H1 (cell line): ENCODE measurements at regions not wholly inside any gene's neighbourhood (a gene's known extent, or its start where the extent isn't known, plus 50 kb on each side); places are given as distances from the start of the nearest gene placed in this dataset.

ENCODE experiments used
- CTCF ChIA-PET: fragments of 300-600 bp; sonication (Branson Sonifier 250); formaldehyde crosslinking; loops from one replicate; lab custom pipeline; 2021; ENCODE audit not compliant: partially characterized antibody; lab: Charles Lee
- POLR2A ChIA-PET: fragments of 300-600 bp; sonication (Branson Sonifier 250); formaldehyde crosslinking; loops from one replicate; lab custom pipeline; 2021; ENCODE audit warnings: inconsistent platforms; ENCODE audit not compliant: partially characterized antibody; lab: Charles Lee
- DNase-seq, 2 experiments: peaks; one replicate each; pipeline versions ENCODE4 v3.0.0 to v3.0.0-alpha.2; 2010 to 2022; ENCODE audit warnings: low spot score in 2 of 2, low read depth in 1 of 2, mixed read lengths in 1 of 2
- FAIRE-seq: peaks from 2 replicates; lab custom pipeline; 2011; peaks lifted over from hg19 to GRCh38; lab: Jason Lieb, UNC
- H2AFZ ChIP-seq: 2 replicates; pipeline ENCODE4 v1.8.1; 2012; ENCODE audit warnings: low read length, inconsistent platforms
- H2AK5ac ChIP-seq: 2 replicates; pipeline ENCODE4 v1.6.1; 2013; ENCODE audit warnings: low read depth, low read length
- H2BK120ac ChIP-seq: replicated peaks from 2 replicates; pipeline ENCODE3; 2013; ENCODE audit warnings: low read depth, low read length, inconsistent platforms
- H2BK12ac ChIP-seq: 2 replicates; pipeline ENCODE4 v1.6.1; 2013; ENCODE audit warnings: low read depth, low read length
- H2BK15ac ChIP-seq: 2 replicates; pipeline ENCODE4 v1.6.1; 2013; ENCODE audit warnings: low read length
- H2BK20ac ChIP-seq: 2 replicates; pipeline ENCODE4 v1.6.1; 2013; ENCODE audit warnings: low read length
- H2BK5ac ChIP-seq: 2 replicates; pipeline ENCODE4 v1.6.1; 2013; ENCODE audit warnings: low read depth, low read length
- H3K14ac ChIP-seq: 2 replicates; pipeline ENCODE4 v1.6.1; 2013; ENCODE audit warnings: inconsistent platforms; ENCODE audit not compliant: insufficient read length
- H3K18ac ChIP-seq: 2 replicates; pipeline ENCODE4 v1.6.1; 2013; ENCODE audit warnings: low read length; ENCODE audit errors: extremely low read depth
- H3K23ac ChIP-seq: 2 replicates; pipeline ENCODE4 v1.6.1; 2013; ENCODE audit warnings: inconsistent platforms; ENCODE audit not compliant: insufficient read length
- H3K23me2 ChIP-seq: 2 replicates; pipeline ENCODE4 v1.6.1; 2013; ENCODE audit warnings: low read depth, low read length
- H3K27ac ChIP-seq: 2 replicates; pipeline ENCODE4 v1.6.1; 2011; ENCODE audit warnings: low read depth, low read length, inconsistent platforms
- H3K27me3 ChIP-seq, 4 experiments: replicated peaks in 1 of 4; 1 replicate in 1 of 4; 2 replicates in 3 of 4; pipeline versions ENCODE4 v1.6.1 to v1.8.1; 2011 to 2013; ENCODE audit warnings: low read length in 3 of 4, mild to moderate bottlenecking in 3 of 4, inconsistent platforms in 2 of 4, mixed read lengths in 2 of 4, moderate library complexity in 1 of 4; ENCODE audit not compliant: control insufficient read depth in 3 of 4, insufficient read depth in 3 of 4; ENCODE audit errors: extremely low read depth in 1 of 4
- H3K36me3 ChIP-seq, 4 experiments: 2 replicates each; pipeline versions ENCODE4 v1.6.1 to v1.8.1; 2011 to 2013; ENCODE audit warnings: mild to moderate bottlenecking in 4 of 4, low read length in 3 of 4, moderate library complexity in 2 of 4, control low read depth in 1 of 4, inconsistent platforms in 1 of 4; ENCODE audit not compliant: insufficient read depth in 4 of 4, control insufficient read depth in 2 of 4
- H3K4ac ChIP-seq: replicated peaks from 2 replicates; pipeline ENCODE3; 2013; ENCODE audit warnings: low read length, low read depth, mixed read lengths, inconsistent platforms; ENCODE audit not compliant: insufficient read length
- H3K4me1 ChIP-seq, 4 experiments: replicated peaks in 1 of 4; 1 replicate in 1 of 4; 2 replicates in 3 of 4; pipeline versions ENCODE4 v1.6.1 to v1.8.1; 2011 to 2013; ENCODE audit warnings: low read length in 3 of 4, inconsistent platforms in 2 of 4, mixed read lengths in 1 of 4; ENCODE audit not compliant: insufficient read depth in 4 of 4, control insufficient read depth in 3 of 4
- H3K4me2 ChIP-seq, 2 experiments: 2 replicates each; pipeline versions ENCODE4 v1.6.1 to v1.8.1; 2011 to 2013; ENCODE audit warnings: low read depth in 2 of 2, low read length in 2 of 2, control low read depth in 1 of 2, inconsistent platforms in 1 of 2, mild to moderate bottlenecking in 1 of 2; ENCODE audit not compliant: insufficient read depth in 1 of 2
- H3K4me3 ChIP-seq, 4 experiments: fragments of 200-600, 300-600 bp in 1 of 4; sonication (generic), shearing (Covaris generic), sonication (Bioruptor Twin) in 1 of 4; 2 replicates each; pipeline versions ENCODE4 v1.5.1 to v1.8.1; 2011 to 2016; ENCODE audit warnings: low read length in 4 of 4, low read depth in 3 of 4, control low read depth in 2 of 4, inconsistent platforms in 2 of 4, mild to moderate bottlenecking in 2 of 4, mixed read lengths in 1 of 4, moderate library complexity in 1 of 4; ENCODE audit not compliant: insufficient read depth in 2 of 4; ENCODE audit errors: extremely low read depth in 1 of 4
- H3K56ac ChIP-seq: replicated peaks from 2 replicates; pipeline ENCODE3; 2013; ENCODE audit warnings: low read depth, mild to moderate bottlenecking, mixed read lengths, low read length, inconsistent platforms; ENCODE audit not compliant: insufficient read length
- H3K79me1 ChIP-seq: 2 replicates; pipeline ENCODE4 v1.6.1; 2013; ENCODE audit warnings: low read depth, low read length, control low read depth
- H3K79me2 ChIP-seq, 2 experiments: 2 replicates each; pipeline versions ENCODE4 v1.6.1 to v1.8.1; 2012 to 2013; ENCODE audit warnings: low read length in 2 of 2, mild to moderate bottlenecking in 2 of 2, inconsistent platforms in 1 of 2; ENCODE audit not compliant: insufficient read depth in 2 of 2, control insufficient read depth in 1 of 2
- H3K9ac ChIP-seq, 4 experiments: replicated peaks in 1 of 4; 1 replicate in 1 of 4; 2 replicates in 3 of 4; pipeline versions ENCODE4 v1.6.1 to v1.8.1; 2011 to 2013; ENCODE audit warnings: low read depth in 3 of 4, low read length in 3 of 4, control low read depth in 2 of 4, mild to moderate bottlenecking in 2 of 4, moderate library complexity in 2 of 4, inconsistent platforms in 1 of 4; ENCODE audit errors: extremely low read depth in 1 of 4
- H3K9me3 ChIP-seq, 2 experiments: 2 replicates each; pipeline versions ENCODE4 v1.6.1 to v1.8.1; 2012 to 2013; ENCODE audit warnings: mild to moderate bottlenecking in 2 of 2, moderate library complexity in 2 of 2, control low read depth in 1 of 2, inconsistent platforms in 1 of 2, low read depth in 1 of 2, low read length in 1 of 2, mixed read lengths in 1 of 2; ENCODE audit not compliant: insufficient read depth in 2 of 2
- H4K20me1 ChIP-seq, 2 experiments: replicated peaks in 1 of 2; 2 replicates each; pipeline versions ENCODE3 to v1.8.1; 2011 to 2013; ENCODE audit warnings: inconsistent platforms in 2 of 2, low read length in 2 of 2, mild to moderate bottlenecking in 1 of 2; ENCODE audit not compliant: insufficient read depth in 2 of 2, control insufficient read depth in 1 of 2
- H4K5ac ChIP-seq: 2 replicates; pipeline ENCODE4 v1.6.1; 2013; ENCODE audit warnings: low read length, low read depth, mixed read lengths, inconsistent platforms; ENCODE audit not compliant: insufficient read length
- H4K8ac ChIP-seq: 2 replicates; pipeline ENCODE4 v1.8.0; 2013; ENCODE audit warnings: mild to moderate bottlenecking, moderate library complexity, low read length, inconsistent platforms; ENCODE audit not compliant: insufficient read depth; ENCODE audit errors: extremely low read depth
- H4K91ac ChIP-seq: replicated peaks from 2 replicates; pipeline ENCODE3; 2013; ENCODE audit warnings: low read length, mixed read lengths, inconsistent platforms; ENCODE audit not compliant: insufficient read length
- EZH2 ChIP-seq: fragments of 200-600 bp; sonication (generic); IDR thresholded peaks from 2 replicates; pipeline ENCODE4 v1.7.1; 2012; ENCODE audit warnings: low read depth, mild to moderate bottlenecking, moderate library complexity, low read length, inconsistent platforms; ENCODE audit not compliant: severe bottlenecking
- POU5F1 ChIP-seq: IDR thresholded peaks from 2 replicates; pipeline ENCODE4 v1.6.1; 2011; ENCODE audit warnings: low read depth, mild to moderate bottlenecking, low read length, moderate library complexity
- WGBS, 2 experiments: shearing (Covaris generic) in 1 of 2; methylation state at CpG; one replicate each; pipeline versions ENCODE4 v1.1.6 to v1.1.7; 2013 to 2015; ENCODE audit warnings: low lambda C conversion rate in 2 of 2, mixed read lengths in 2 of 2, inconsistent platforms in 1 of 2, low coverage in 1 of 2, missing lambda C conversion rate in 1 of 2; ENCODE audit not compliant: insufficient replicate concordance in 2 of 2, insufficient coverage in 1 of 2, insufficient read length in 1 of 2; ENCODE audit errors: extremely low coverage in 1 of 2, missing lambda C conversion rate in 1 of 2; 5-methylcytosine and 5-hydroxymethylcytosine counted together

DNA sequence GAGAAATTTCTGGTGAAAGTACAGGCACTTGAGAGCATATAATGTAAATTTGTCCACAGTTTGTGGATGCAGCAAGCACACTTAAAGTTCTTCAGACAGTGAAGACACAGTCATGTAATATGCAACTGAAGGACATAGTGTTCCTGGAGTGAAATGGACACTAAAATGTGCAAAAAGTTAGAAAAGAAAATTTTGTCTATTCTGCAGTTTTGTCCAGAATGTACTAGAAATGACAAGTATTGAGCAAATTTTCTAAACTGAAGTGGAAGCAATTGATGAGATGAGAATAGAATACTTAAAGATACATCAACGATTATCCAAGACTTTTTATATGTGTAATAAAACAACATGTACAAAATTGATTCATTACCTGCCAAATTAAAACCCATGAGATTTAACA, 647.0 kb upstream of the IMPG1 start:
- WGBS, 2 experiments: 90% methylated on average over 1 of the region's 1 CpG; no CpG with 5 or more reads in 1 of the 2 experiments
- no peaks in the 10 kb centered on the region for H3K23me2 ChIP-seq
- H3K9me3 ChIP-seq: no peaks in the 10 kb centered on the region
- no peaks in the 10 kb centered on the region for H3K36me3 ChIP-seq
- H4K5ac ChIP-seq: no peak overlapping the region
- no peak overlapping the region for H2BK5ac ChIP-seq
- no peaks in the 10 kb centered on the region for H3K4me1 ChIP-seq
- no peak for FAIRE-seq
- H3K14ac ChIP-seq: no peak overlapping the region
- H2AK5ac ChIP-seq: no peak overlapping the region
- TF ChIP-seq POU5F1 (no peak), EZH2 (no peak)
- TF ChIP-seq, all 59 proteins: peak for 0
- Histone ChIP-seq H3K23ac (no peak overlapping the region), H2AFZ (no peak overlapping the region), H3K18ac (no peak overlapping the region), H4K20me1 (no peaks in the 10 kb centered on the region), H2BK20ac (no peak overlapping the region), H3K79me1 (no peaks in the 10 kb centered on the region), H4K8ac (no peak overlapping the region), H3K4me2 (no peak overlapping the region), H3K27me3 (no peaks in the 10 kb centered on the region), H2BK15ac (no peak overlapping the region), H4K91ac (no peak overlapping the region), H3K79me2 (no peaks in the 10 kb centered on the region), H3K9ac (no peak overlapping the region), H2BK120ac (no peak overlapping the region), H3K27ac (no peak overlapping the region), H2BK12ac (no peak overlapping the region), H3K4me3 (no peak overlapping the region), H3K4ac (no peak overlapping the region), H3K56ac (no peak overlapping the region)
- ChIA-PET POLR2A (no interaction called here), CTCF (no interaction called here)
- DNase-seq: no peak
